ENCODE measurements at regions not wholly inside any gene's neighbourhood (a gene's known extent, or its start where the extent isn't known, plus 50 kb on each side); places are given as distances from the start of the nearest gene placed in this dataset.

DNA sequence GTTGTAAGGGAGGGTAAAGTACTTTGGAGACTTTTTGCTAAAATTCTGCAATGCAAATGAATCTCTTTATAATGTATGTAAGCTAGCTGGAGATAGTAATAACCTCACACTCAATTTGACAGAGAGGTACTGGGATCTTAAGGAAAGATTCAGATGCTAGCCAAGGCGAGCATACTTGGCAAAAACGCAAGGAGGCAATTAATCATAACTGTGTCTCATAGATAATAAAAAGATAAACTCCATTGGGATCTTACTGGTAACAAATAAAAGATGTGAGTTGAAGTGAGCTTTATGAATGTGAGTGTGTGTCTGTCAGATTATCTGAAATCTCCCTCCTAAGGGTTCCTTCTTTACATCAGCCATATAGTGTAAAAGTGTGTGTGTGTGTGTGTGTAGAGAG, 533.0 kb downstream of the TMX3 start:
- H3K27me3 ChIP-seq (ENCODE audit: low read depth, low read length): no peaks in the 10 kb centered on the region
- H4K20me1 ChIP-seq (ENCODE audit: insufficient read depth, low read length): no peaks in the 10 kb centered on the region
- H3K79me2 ChIP-seq (ENCODE audit: low read length): no peaks in the 10 kb centered on the region
- no peak for TF ChIP-seq EZH2phosphoT487 (IDR thresholded peaks at IDR 0.05; ENCODE audit: low read depth)
- TF ChIP-seq, protein P1, sequence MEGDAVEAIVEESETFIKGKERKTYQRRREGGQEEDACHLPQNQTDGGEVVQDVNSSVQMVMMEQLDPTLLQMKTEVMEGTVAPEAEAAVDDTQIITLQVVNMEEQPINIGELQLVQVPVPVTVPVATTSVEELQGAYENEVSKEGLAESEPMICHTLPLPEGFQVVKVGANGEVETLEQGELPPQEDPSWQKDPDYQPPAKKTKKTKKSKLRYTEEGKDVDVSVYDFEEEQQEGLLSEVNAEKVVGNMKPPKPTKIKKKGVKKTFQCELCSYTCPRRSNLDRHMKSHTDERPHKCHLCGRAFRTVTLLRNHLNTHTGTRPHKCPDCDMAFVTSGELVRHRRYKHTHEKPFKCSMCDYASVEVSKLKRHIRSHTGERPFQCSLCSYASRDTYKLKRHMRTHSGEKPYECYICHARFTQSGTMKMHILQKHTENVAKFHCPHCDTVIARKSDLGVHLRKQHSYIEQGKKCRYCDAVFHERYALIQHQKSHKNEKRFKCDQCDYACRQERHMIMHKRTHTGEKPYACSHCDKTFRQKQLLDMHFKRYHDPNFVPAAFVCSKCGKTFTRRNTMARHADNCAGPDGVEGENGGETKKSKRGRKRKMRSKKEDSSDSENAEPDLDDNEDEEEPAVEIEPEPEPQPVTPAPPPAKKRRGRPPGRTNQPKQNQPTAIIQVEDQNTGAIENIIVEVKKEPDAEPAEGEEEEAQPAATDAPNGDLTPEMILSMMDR (IDR thresholded peaks at IDR 0.05; ENCODE audit: low read depth, low read length): no peak
- no peaks in the 10 kb centered on the region for H3K36me3 ChIP-seq (replicated peaks; ENCODE audit: low read depth, low read length)
- no peaks in the 10 kb centered on the region for H3K4me1 ChIP-seq (ENCODE audit: low read length)
- no peak overlapping the region for H3K9ac ChIP-seq (ENCODE audit: low read length)
- H3K9me3 ChIP-seq (ENCODE audit: insufficient read depth, low read length): no peaks in the 10 kb centered on the region
- H3K4me2 ChIP-seq (ENCODE audit: low read length): no peak overlapping the region
- H3K4me3 ChIP-seq (ENCODE audit: low read length): no peak overlapping the region
- no peak overlapping the region for H3K27ac ChIP-seq (ENCODE audit: low read length)
- no peak overlapping the region for H2AFZ ChIP-seq (ENCODE audit: low read depth, low read length)

DNA sequence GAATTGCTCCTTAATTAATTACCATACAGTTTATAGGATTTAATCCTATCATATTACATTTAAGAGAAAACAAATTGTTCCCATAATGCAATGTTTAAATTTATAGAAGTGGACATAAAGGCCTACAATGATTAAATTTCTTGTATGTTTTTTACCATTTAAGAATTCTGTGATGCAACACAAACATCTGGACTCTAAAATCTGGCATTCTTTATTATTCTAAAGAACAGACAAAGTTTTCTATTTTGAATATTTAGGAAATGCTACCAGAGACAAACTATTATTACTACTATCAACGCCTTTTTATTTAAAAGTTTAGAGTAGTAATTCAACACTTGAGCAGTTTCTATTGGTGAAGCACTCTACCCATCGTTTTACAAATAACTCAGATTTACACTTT, 535.1 kb downstream of the TMX3 start:
- TF ChIP-seq, protein P1 (IDR thresholded peaks at IDR 0.05; ENCODE audit: low read depth, low read length): no peak
- no peak for TF ChIP-seq EZH2phosphoT487 (IDR thresholded peaks at IDR 0.05; ENCODE audit: low read depth)
- Histone ChIP-seq H4K20me1 (ENCODE audit: insufficient read depth, low read length) (no peaks in the 10 kb centered on the region), H3K27ac (ENCODE audit: low read length) (no peak overlapping the region), H2AFZ (ENCODE audit: low read depth, low read length) (no peak overlapping the region), H3K4me2 (ENCODE audit: low read length) (no peak overlapping the region), H3K9ac (ENCODE audit: low read length) (no peak overlapping the region), H3K79me2 (ENCODE audit: low read length) (no peaks in the 10 kb centered on the region), H3K4me1 (ENCODE audit: low read length) (no peaks in the 10 kb centered on the region), H3K9me3 (ENCODE audit: insufficient read depth, low read length) (no peaks in the 10 kb centered on the region), H3K27me3 (ENCODE audit: low read depth, low read length) (no peaks in the 10 kb centered on the region), H3K4me3 (ENCODE audit: low read length) (no peak overlapping the region), H3K36me3 (replicated peaks; ENCODE audit: low read depth, low read length) (no peaks in the 10 kb centered on the region)

DNA sequence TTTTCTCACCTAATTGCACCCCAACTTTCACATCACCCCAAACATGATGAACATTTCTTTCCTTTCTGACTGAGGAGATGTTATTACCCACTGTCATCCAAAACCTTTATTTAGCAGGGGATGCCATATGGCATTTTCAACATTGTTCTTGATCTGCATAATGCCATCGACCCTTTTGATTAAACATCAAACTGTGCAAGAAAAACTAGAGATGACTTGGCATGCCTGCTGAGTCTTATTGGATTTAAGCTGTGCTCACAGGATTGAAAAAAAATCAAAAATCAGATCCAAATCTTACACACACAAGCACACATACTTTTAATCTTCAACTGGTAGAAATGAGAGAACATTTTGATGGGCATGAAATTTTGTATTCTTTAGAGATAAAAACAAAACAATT, 536.0 kb downstream of the TMX3 start:
- no peaks in the 10 kb centered on the region for H3K79me2 ChIP-seq (ENCODE audit: low read length)
- no peaks in the 10 kb centered on the region for H3K27me3 ChIP-seq (ENCODE audit: low read depth, low read length)
- no peaks in the 10 kb centered on the region for H3K9me3 ChIP-seq (ENCODE audit: insufficient read depth, low read length)
- no peak overlapping the region for H3K9ac ChIP-seq (ENCODE audit: low read length)
- H3K4me2 ChIP-seq (ENCODE audit: low read length): no peak overlapping the region
- no peak overlapping the region for H2AFZ ChIP-seq (ENCODE audit: low read depth, low read length)
- H4K20me1 ChIP-seq (ENCODE audit: insufficient read depth, low read length): no peaks in the 10 kb centered on the region
- no peaks in the 10 kb centered on the region for H3K4me1 ChIP-seq (ENCODE audit: low read length)
- TF ChIP-seq, protein P1 (IDR thresholded peaks at IDR 0.05; ENCODE audit: low read depth, low read length): no peak
- TF ChIP-seq EZH2phosphoT487 (IDR thresholded peaks at IDR 0.05; ENCODE audit: low read depth): no peak
- H3K36me3 ChIP-seq (replicated peaks; ENCODE audit: low read depth, low read length): no peaks in the 10 kb centered on the region
- no peak overlapping the region for H3K4me3 ChIP-seq (ENCODE audit: low read length)
- no peak overlapping the region for H3K27ac ChIP-seq (ENCODE audit: low read length)

DNA sequence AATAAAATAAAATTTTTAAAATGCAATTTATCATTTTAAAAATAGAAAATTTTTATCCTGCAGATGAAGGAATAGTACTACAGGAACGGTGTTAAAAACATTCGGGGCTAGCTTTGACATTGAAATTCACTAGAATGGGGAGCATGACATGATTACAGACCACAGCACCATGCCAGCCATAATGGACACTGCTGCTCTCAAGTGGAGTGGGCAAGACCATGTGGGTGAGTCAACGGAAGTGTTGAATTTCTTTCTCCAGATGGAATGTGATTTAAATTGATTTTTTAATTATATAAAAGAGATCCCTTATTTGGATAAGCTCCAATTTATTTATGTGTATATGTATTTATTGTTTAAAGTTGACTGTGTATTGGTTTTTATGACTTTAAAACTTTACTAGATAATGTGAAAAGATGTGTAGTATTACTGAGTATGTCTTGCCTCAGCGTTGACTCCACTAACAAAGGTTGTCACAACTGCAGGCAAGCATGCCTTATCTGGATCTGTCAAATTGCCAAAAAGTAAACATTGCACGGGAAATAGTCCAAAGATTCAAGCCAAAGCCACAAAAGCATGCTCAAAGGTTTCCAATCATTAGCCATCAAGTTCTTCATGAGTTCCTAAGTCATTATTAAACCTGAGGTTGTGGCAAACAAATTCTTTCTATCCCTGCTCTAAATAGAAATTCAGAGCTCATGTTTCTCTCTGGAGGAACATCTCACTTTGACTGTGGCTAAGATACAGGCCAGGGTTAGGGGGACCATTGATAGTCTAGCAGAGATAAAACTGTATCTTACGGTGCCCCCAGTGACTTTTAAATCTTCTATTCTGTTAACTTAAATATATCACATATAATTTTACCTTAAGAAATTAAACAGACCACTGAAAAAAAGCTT, 536.9 kb downstream of the TMX3 start:
- TF ChIP-seq EZH2phosphoT487 (IDR thresholded peaks at IDR 0.05; ENCODE audit: low read depth): no peak
- TF ChIP-seq, protein P1 (IDR thresholded peaks at IDR 0.05; ENCODE audit: low read depth, low read length): no peak
- Histone ChIP-seq H3K4me2 (ENCODE audit: low read length) (no peak overlapping the region), H3K79me2 (ENCODE audit: low read length) (no peaks in the 10 kb centered on the region)

More for the DNA sequence above, 536.9 kb downstream of the TMX3 start:
- Histone ChIP-seq H3K27me3 (ENCODE audit: low read depth, low read length) (no peaks in the 10 kb centered on the region), H3K9me3 (ENCODE audit: insufficient read depth, low read length) (no peaks in the 10 kb centered on the region), H4K20me1 (ENCODE audit: insufficient read depth, low read length) (no peaks in the 10 kb centered on the region), H3K4me1 (ENCODE audit: low read length) (no peaks in the 10 kb centered on the region), H3K27ac (ENCODE audit: low read length) (no peak overlapping the region), H2AFZ (ENCODE audit: low read depth, low read length) (no peak overlapping the region), H3K9ac (ENCODE audit: low read length) (no peak overlapping the region), H3K4me3 (ENCODE audit: low read length) (no peak overlapping the region), H3K36me3 (replicated peaks; ENCODE audit: low read depth, low read length) (no peaks in the 10 kb centered on the region)

Data from OCI-LY3 (cell line).